HCT116 (cell line): ENCODE measurements at regions not wholly inside any gene's neighbourhood (a gene's known extent, or its start where the extent isn't known, plus 50 kb on each side); places are given as distances from the start of the nearest gene placed in this dataset.

ENCODE experiments used
- ATAC-seq: fragments of 200-7000 bp; cut with Tn5 transposase; 2 replicates; pipeline ENCODE4 v1.9.1; 2020; ENCODE audit warnings: mild to moderate bottlenecking, moderate library complexity
- BruUV-seq: library from RNA; stranded (reverse); fragments of 400-500 nt; replicated peaks from 2 replicates; lab custom pipeline; 2021; lab: Mats Ljungman, UMichigan
- CTCF ChIA-PET: fragments of 300-600 bp; sonication (Branson Sonifier 250); formaldehyde crosslinking; loops from one replicate; lab custom pipeline; 2021; ENCODE audit warnings: antibody characterized with exemption; lab: Charles Lee
- POLR2A ChIA-PET: fragments of 300-600, 350-600 bp; sonication (Branson Sonifier 250); formaldehyde crosslinking; loops from one replicate; lab custom pipeline; 2021; ENCODE audit warnings: antibody characterized with exemption; lab: Charles Lee
- RAD21 ChIA-PET, 2 experiments: fragments of 300-600 bp; sonication (Branson Sonifier 250); formaldehyde crosslinking; loops; one replicate each; lab custom pipeline; 2023; ENCODE audit warnings: low total read pairs in 2 of 2; ENCODE audit not compliant: uncharacterized antibody in 2 of 2, unreplicated experiment in 2 of 2, low non-redundant PET in 1 of 2; lab: Charles Lee
- DNase-seq: peaks from one replicate; pipeline ENCODE4 v3.0.0-alpha.2; 2010; ENCODE audit warnings: low read depth, low spot score
- H2AFZ ChIP-seq: fragments of 200-600 bp; shearing (Covaris generic), sonication (generic); 2 replicates; pipeline ENCODE4 v1.6.1; 2017; ENCODE audit warnings: low read depth, mixed run types, mixed read lengths, antibody characterized with exemption, low read length; ENCODE audit not compliant: poor library complexity, severe bottlenecking
- H3K27ac ChIP-seq: 2 replicates; pipeline ENCODE4 v1.5.1; 2012; ENCODE audit warnings: low read depth, low read length
- H3K27me3 ChIP-seq: fragments of 200-600 bp; sonication (generic); 2 replicates; pipeline ENCODE4 v1.6.1; 2016; ENCODE audit warnings: mixed run types, low read length, mixed read lengths; ENCODE audit not compliant: insufficient read depth
- H3K36me3 ChIP-seq, 2 experiments: fragments of 200-500 bp in 1 of 2; fragments of 200-600 bp in 1 of 2; sonication (Bioruptor generic) in 1 of 2; sonication (generic) in 1 of 2; 2 replicates each; pipeline versions ENCODE4 v1.5.1 to v1.6.1; 2014 to 2016; ENCODE audit warnings: low read length in 2 of 2, inconsistent platforms in 1 of 2, mixed read lengths in 1 of 2, mixed run types in 1 of 2; ENCODE audit not compliant: insufficient read depth in 2 of 2, control insufficient read depth in 1 of 2
- H3K4me1 ChIP-seq, 2 experiments: fragments of 200-600 bp in 1 of 2; sonication (generic) in 1 of 2; 2 replicates each; pipeline versions ENCODE4 v1.5.1 to v1.6.1; 2012 to 2017; ENCODE audit warnings: low read length in 2 of 2, inconsistent platforms in 1 of 2, mild to moderate bottlenecking in 1 of 2, mixed read lengths in 1 of 2, mixed run types in 1 of 2, moderate library complexity in 1 of 2; ENCODE audit not compliant: insufficient read depth in 2 of 2, control insufficient read depth in 1 of 2
- H3K4me2 ChIP-seq: fragments of 200-600 bp; sonication (generic); 2 replicates; pipeline ENCODE4 v1.6.1; 2017; ENCODE audit warnings: mixed run types, low read length, mixed read lengths
- H3K4me3 ChIP-seq, 2 experiments: fragments of 200-600 bp in 1 of 2; sonication (generic) in 1 of 2; replicated peaks in 1 of 2; 2 replicates each; pipeline ENCODE4 v1.5.1; 2011 to 2016; ENCODE audit warnings: low read length in 2 of 2, control low read depth in 1 of 2, low read depth in 1 of 2, mild to moderate bottlenecking in 1 of 2, mixed read lengths in 1 of 2, mixed run types in 1 of 2
- H3K79me2 ChIP-seq: fragments of 200-600 bp; sonication (generic); 2 replicates; pipeline ENCODE4 v1.6.1; 2017; ENCODE audit warnings: mild to moderate bottlenecking, mixed run types, low read length, moderate library complexity, mixed read lengths; ENCODE audit not compliant: insufficient read depth
- H3K9ac ChIP-seq: fragments of 200-600 bp; sonication (generic); 2 replicates; pipeline ENCODE4 v1.6.1; 2016; ENCODE audit warnings: low read length, mixed read lengths
- H3K9me2 ChIP-seq: fragments of 200-600 bp; sonication (generic), shearing (Covaris generic); 2 replicates; pipeline ENCODE4 v1.6.1; 2017; ENCODE audit warnings: mixed run types, mild to moderate bottlenecking, moderate library complexity; ENCODE audit not compliant: insufficient read depth
- H3K9me3 ChIP-seq, 2 experiments: fragments of 200-500 bp in 1 of 2; fragments of 200-600 bp in 1 of 2; sonication (Bioruptor generic) in 1 of 2; sonication (generic) in 1 of 2; 2 replicates each; pipeline ENCODE4 v1.6.1; 2014 to 2017; ENCODE audit warnings: low read length in 2 of 2, mixed read lengths in 2 of 2, inconsistent platforms in 1 of 2, low read depth in 1 of 2, mild to moderate bottlenecking in 1 of 2, mixed run types in 1 of 2, moderate library complexity in 1 of 2; ENCODE audit not compliant: control insufficient read depth in 1 of 2, insufficient read depth in 1 of 2
- H4K20me1 ChIP-seq: fragments of 200-600 bp; sonication (generic), shearing (Covaris generic); 2 replicates; pipeline ENCODE4 v1.6.1; 2017; ENCODE audit warnings: mixed run types, mild to moderate bottlenecking, moderate library complexity; ENCODE audit not compliant: insufficient read depth
- EZH2 ChIP-seq: fragments of 200-600 bp; sonication (generic); IDR thresholded peaks from 2 replicates; pipeline ENCODE4 v1.6.1; 2017; ENCODE audit warnings: antibody characterized with exemption, mixed run types
- SP1 ChIP-seq: IDR thresholded peaks from 2 replicates; pipeline ENCODE4 v1.6.1; 2012; ENCODE audit warnings: low read depth
- SRF ChIP-seq: IDR thresholded peaks from 2 replicates; pipeline ENCODE4 v1.6.1; 2012; ENCODE audit warnings: low read depth
- TCF7L2 ChIP-seq: IDR thresholded peaks from 2 replicates; pipeline ENCODE4 v1.7.0; 2011; ENCODE audit warnings: borderline replicate concordance, inconsistent platforms; ENCODE audit not compliant: insufficient read depth, insufficient read length; ENCODE audit errors: extremely low read depth
- YY1 ChIP-seq: IDR thresholded peaks from 2 replicates; pipeline ENCODE4 v1.6.1; 2011; ENCODE audit warnings: low read length, low read depth, moderate library complexity, mild to moderate bottlenecking; ENCODE audit not compliant: insufficient replicate concordance; ENCODE audit errors: extremely low read depth
- ZNF274 ChIP-seq: fragments of 200-500 bp; sonication (Bioruptor generic); IDR thresholded peaks from 2 replicates; pipeline ENCODE4 v1.6.1; 2014; ENCODE audit warnings: mild to moderate bottlenecking, low read depth, low read length, inconsistent platforms
- intact Hi-C: fragments of 100-400 bp; cut with micrococcal nuclease; formaldehyde crosslinking; loops from 2 replicates; pipeline ENCODE4 v1.10.0; 2022
- TF ChIP-seq, protein P1 (sequence below): IDR thresholded peaks from 2 replicates; pipeline ENCODE4 v1.6.1; 2011; ENCODE audit warnings: mild to moderate bottlenecking, low read length, moderate library complexity; ENCODE audit not compliant: insufficient replicate concordance; ENCODE audit errors: extremely low read depth
- TF ChIP-seq, protein P2 (sequence below): IDR thresholded peaks from 2 replicates; pipeline ENCODE4 v1.6.1; 2012

DNA sequence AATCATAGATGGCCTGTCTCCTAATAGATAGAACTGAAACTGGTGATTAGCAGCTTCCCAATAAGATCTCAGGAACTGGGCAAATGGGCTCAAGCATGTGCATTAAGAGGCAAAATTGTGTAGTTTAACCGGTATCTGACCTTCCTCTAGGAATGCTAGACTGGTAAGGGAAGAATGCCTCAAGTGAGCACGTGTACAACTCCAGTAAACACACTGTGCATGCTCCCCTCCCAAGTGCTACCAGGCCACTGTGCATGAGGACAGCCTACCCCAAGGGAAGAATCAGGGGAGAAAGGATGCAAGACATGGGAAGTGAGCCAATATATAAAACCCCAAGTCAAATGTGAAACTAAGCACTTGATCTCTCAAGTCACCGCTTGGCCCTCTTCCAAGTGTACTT is 1157.4 kb upstream of the CDH18 start (continued):
- TF ChIP-seq, protein P1, sequence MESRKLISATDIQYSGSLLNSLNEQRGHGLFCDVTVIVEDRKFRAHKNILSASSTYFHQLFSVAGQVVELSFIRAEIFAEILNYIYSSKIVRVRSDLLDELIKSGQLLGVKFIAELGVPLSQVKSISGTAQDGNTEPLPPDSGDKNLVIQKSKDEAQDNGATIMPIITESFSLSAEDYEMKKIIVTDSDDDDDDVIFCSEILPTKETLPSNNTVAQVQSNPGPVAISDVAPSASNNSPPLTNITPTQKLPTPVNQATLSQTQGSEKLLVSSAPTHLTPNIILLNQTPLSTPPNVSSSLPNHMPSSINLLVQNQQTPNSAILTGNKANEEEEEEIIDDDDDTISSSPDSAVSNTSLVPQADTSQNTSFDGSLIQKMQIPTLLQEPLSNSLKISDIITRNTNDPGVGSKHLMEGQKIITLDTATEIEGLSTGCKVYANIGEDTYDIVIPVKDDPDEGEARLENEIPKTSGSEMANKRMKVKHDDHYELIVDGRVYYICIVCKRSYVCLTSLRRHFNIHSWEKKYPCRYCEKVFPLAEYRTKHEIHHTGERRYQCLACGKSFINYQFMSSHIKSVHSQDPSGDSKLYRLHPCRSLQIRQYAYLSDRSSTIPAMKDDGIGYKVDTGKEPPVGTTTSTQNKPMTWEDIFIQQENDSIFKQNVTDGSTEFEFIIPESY: no peak
- TF ChIP-seq ZNF274: no peak
- no peak for TF ChIP-seq YY1
- no peak for TF ChIP-seq EZH2
- no peak for TF ChIP-seq SP1

DNA sequence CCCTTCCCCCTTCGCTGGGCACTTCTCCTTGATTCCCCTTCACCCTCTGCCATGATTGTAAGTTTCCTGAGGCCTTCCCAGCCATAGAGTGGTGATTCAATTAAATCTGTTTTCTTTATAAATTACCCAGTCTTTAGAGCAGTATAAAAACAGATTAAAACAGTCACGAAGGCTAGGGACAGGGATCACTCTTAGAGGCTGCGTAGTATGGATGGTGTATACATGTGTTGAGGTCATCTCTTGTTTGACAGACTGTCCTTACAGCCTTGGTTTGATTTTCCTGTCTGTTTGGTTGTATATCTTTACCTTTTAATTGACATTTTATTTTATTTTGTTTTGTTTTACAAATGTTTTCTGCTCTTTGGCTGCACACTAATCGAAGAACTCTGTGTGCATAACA is 1155.7 kb upstream of the CDH18 start:
- ATAC-seq (no peak), DNase-seq (no peak)
- Histone ChIP-seq H2AFZ (no peak overlapping the region), H3K36me3 (no peaks in the 10 kb centered on the region), H3K4me2 (no peak overlapping the region), H3K9ac (no peak overlapping the region), H3K27ac (no peak overlapping the region), H3K9me3 (peaks cover 3 to 31% of the 10 kb centered on the region in 2 experiments; a peak in 2 of 4 replicates), H4K20me1 (no peaks in the 10 kb centered on the region), H3K4me1 (no peaks in the 10 kb centered on the region), H3K79me2 (no peaks in the 10 kb centered on the region), H3K4me3 (no peak overlapping the region), H3K27me3 (no peaks in the 10 kb centered on the region), H3K9me2 (no peaks in the 10 kb centered on the region)
- BruUV-seq: no TSS peak
- TF ChIP-seq TCF7L2 (no peak), SP1 (no peak), SRF (no peak)
- TF ChIP-seq, protein P2, sequence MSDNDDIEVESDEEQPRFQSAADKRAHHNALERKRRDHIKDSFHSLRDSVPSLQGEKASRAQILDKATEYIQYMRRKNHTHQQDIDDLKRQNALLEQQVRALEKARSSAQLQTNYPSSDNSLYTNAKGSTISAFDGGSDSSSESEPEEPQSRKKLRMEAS: no peak
- CTCF ChIA-PET: no interaction called here
- POLR2A ChIA-PET: no interaction called here
- intact Hi-C loops: no loop called here
- RAD21 ChIA-PET: no interaction called here
